ENCODE measurements at regions not wholly inside any gene's neighbourhood (a gene's known extent, or its start where the extent isn't known, plus 50 kb on each side); places are given as distances from the start of the nearest gene placed in this dataset.

- intact Hi-C loops (cut with micrococcal nuclease) = no loop called here
- no peak overlapping the region for H3K4me3 Mint-ChIP-seq
These were observed 104.0 kb upstream of the IMMP2L start for GRCh38 chr7:111666260-111666659.

DNA sequence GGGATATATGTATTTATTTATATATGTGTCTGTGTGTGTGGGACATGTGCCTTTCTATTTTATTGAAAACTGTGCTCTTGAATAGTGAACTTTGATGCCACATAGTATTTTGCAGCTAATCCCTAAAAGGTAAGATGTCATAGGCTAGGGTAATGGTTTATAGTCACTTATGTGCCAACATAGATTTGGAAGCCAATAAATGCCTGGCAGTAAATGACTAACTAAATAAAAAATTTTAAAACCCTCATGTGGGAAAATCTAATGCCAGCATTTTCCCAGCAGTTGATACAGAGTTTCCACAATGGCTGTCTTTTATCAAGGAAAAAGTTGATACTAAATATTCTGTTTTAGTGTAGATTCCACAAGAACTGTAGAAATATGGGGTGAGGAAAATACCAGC, 101.5 kb upstream of the IMMP2L start:
- Mint-ChIP-seq H3K27me3 (no peaks in the 10 kb centered on the region), H3K27ac (no peak overlapping the region), H3K4me1 (no peaks in the 10 kb centered on the region), H3K4me3 (no peak overlapping the region), H3K36me3 (ENCODE audit: low read depth) (no peaks in the 10 kb centered on the region), H3K9me3 (no peaks in the 10 kb centered on the region)
- intact Hi-C loops (cut with micrococcal nuclease) = no loop called here
- DNase-seq (no peak), ATAC-seq (ENCODE audit: low read depth) (no peak)
- ChIA-PET CTCF (no interaction called here), POLR2A (no interaction called here)
- TF ChIP-seq, protein P1, sequence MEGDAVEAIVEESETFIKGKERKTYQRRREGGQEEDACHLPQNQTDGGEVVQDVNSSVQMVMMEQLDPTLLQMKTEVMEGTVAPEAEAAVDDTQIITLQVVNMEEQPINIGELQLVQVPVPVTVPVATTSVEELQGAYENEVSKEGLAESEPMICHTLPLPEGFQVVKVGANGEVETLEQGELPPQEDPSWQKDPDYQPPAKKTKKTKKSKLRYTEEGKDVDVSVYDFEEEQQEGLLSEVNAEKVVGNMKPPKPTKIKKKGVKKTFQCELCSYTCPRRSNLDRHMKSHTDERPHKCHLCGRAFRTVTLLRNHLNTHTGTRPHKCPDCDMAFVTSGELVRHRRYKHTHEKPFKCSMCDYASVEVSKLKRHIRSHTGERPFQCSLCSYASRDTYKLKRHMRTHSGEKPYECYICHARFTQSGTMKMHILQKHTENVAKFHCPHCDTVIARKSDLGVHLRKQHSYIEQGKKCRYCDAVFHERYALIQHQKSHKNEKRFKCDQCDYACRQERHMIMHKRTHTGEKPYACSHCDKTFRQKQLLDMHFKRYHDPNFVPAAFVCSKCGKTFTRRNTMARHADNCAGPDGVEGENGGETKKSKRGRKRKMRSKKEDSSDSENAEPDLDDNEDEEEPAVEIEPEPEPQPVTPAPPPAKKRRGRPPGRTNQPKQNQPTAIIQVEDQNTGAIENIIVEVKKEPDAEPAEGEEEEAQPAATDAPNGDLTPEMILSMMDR (IDR thresholded peaks at IDR 0.05) = no peak

More at GRCh38 chr7:111666260-111666659, 104.0 kb upstream of the IMMP2L start:
- Mint-ChIP-seq H3K27ac (no peak overlapping the region), H3K27me3 (no peaks in the 10 kb centered on the region), H3K36me3 (ENCODE audit: low read depth) (no peaks in the 10 kb centered on the region), H3K9me3 (no peaks in the 10 kb centered on the region), H3K4me1 (no peaks in the 10 kb centered on the region)
- ATAC-seq (ENCODE audit: low read depth) (no peak), DNase-seq (no peak)
- POLR2A ChIA-PET = no interaction called here
- TF ChIP-seq, protein P1 (IDR thresholded peaks at IDR 0.05) = no peak
- CTCF ChIA-PET = no interaction called here

- no peak overlapping the region for H3K4me3 Mint-ChIP-seq
- intact Hi-C loops (cut with micrococcal nuclease) = no loop called here
- POLR2A ChIA-PET = no interaction called here
These were observed 100.1 kb upstream of the IMMP2L start for GRCh38 chr7:111662386-111662785.

GRCh38 chr7:111660478-111660877, 98.2 kb upstream of the IMMP2L start:
- TF ChIP-seq, protein P1 (IDR thresholded peaks at IDR 0.05) = no peak
- H3K27me3 Mint-ChIP-seq = no peaks in the 10 kb centered on the region

More at GRCh38 chr7:111662386-111662785, 100.1 kb upstream of the IMMP2L start:
- Mint-ChIP-seq H3K9me3 (no peaks in the 10 kb centered on the region), H3K36me3 (ENCODE audit: low read depth) (no peaks in the 10 kb centered on the region), H3K27ac (no peak overlapping the region), H3K27me3 (no peaks in the 10 kb centered on the region), H3K4me1 (no peaks in the 10 kb centered on the region)
- no peak for DNase-seq
- no peak for ATAC-seq (ENCODE audit: low read depth)
- CTCF ChIA-PET = no interaction called here
- TF ChIP-seq, protein P1 (IDR thresholded peaks at IDR 0.05) = no peak

GRCh38 chr7:111658546-111658945, 96.3 kb upstream of the IMMP2L start:
- no peak for DNase-seq
- Mint-ChIP-seq H3K27ac (no peak overlapping the region), H3K9me3 (no peaks in the 10 kb centered on the region), H3K27me3 (no peaks in the 10 kb centered on the region), H3K4me1 (no peaks in the 10 kb centered on the region), H3K4me3 (no peak overlapping the region), H3K36me3 (ENCODE audit: low read depth) (no peaks in the 10 kb centered on the region)
- intact Hi-C loops (cut with micrococcal nuclease) = no loop called here
- ChIA-PET POLR2A (no interaction called here), CTCF (no interaction called here)
- ATAC-seq (ENCODE audit: low read depth) = no peak
- TF ChIP-seq, protein P1 (IDR thresholded peaks at IDR 0.05) = no peak

More at GRCh38 chr7:111660478-111660877, 98.2 kb upstream of the IMMP2L start:
- Mint-ChIP-seq H3K4me3 (no peak overlapping the region), H3K27ac (no peak overlapping the region), H3K36me3 (ENCODE audit: low read depth) (no peaks in the 10 kb centered on the region), H3K4me1 (no peaks in the 10 kb centered on the region), H3K9me3 (no peaks in the 10 kb centered on the region)
- intact Hi-C loops (cut with micrococcal nuclease) = no loop called here
- ATAC-seq (ENCODE audit: low read depth) = no peak
- ChIA-PET POLR2A (no interaction called here), CTCF (no interaction called here)
- DNase-seq = no peak
